ENCODE measurements at regions not wholly inside any gene's neighbourhood (a gene's known extent, or its start where the extent isn't known, plus 50 kb on each side); places are given as distances from the start of the nearest gene placed in this dataset.

- Histone ChIP-seq H2BK120ac (ENCODE audit: low read depth, low read length) (no peak overlapping the region), H3K4me2 (ENCODE audit: insufficient read depth, low read length, poor library complexity, severe bottlenecking) (no peak overlapping the region), H3K27ac (replicated peaks; ENCODE audit: low read length) (no peak overlapping the region), H3K4ac (ENCODE audit: low read length) (no peak overlapping the region), H3K4me1 (ENCODE audit: control insufficient read depth in 2 of 2, insufficient read depth in 1 of 2, low read depth in 1 of 2, low read length in 2 of 2) (peaks cover 0 to 1% of the 10 kb centered on the region in 2 donors), H3K79me1 (ENCODE audit: low read depth, low read length) (no peaks in the 10 kb centered on the region), H2AK5ac (ENCODE audit: low read depth, low read length) (no peak overlapping the region), H3K4me3 (ENCODE audit: low read length in 2 of 2) (no peak overlapping the region), H3K18ac (ENCODE audit: low read length) (no peak overlapping the region), H2BK12ac (ENCODE audit: low read length) (no peak overlapping the region), H4K91ac (ENCODE audit: low read depth, low read length, poor library complexity) (no peak overlapping the region), H3K9ac (ENCODE audit: low read depth, low read length, poor library complexity) (no peak overlapping the region), H3K9me3 (replicated peaks in 1 of 2; ENCODE audit: control insufficient read depth in 2 of 2, insufficient read depth in 1 of 2, low read depth in 1 of 2, low read length in 2 of 2) (no peaks in the 10 kb centered on the region), H3K14ac (ENCODE audit: low read length) (no peak overlapping the region), H2BK5ac (ENCODE audit: low read length) (no peak overlapping the region), H3K36me3 (replicated peaks in 1 of 2; ENCODE audit: control insufficient read depth in 2 of 2, insufficient read depth in 2 of 2, low read length in 2 of 2) (no peaks in the 10 kb centered on the region), H2BK15ac (ENCODE audit: low read length) (no peak overlapping the region), H3K23ac (ENCODE audit: low read depth, low read length, poor library complexity) (no peak overlapping the region), H2AFZ (ENCODE audit: low read length) (no peak overlapping the region), H3K27me3 (ENCODE audit: control insufficient read depth in 3 of 3, insufficient read depth in 3 of 3, low read depth in 1 of 3, low read length in 3 of 3) (no peaks in the 10 kb centered on the region), H4K8ac (ENCODE audit: low read depth, low read length) (no peak overlapping the region)
- WGBS, 2 donors (ENCODE audit: extremely low coverage in 2 of 2, insufficient read length in 2 of 2, insufficient replicate concordance in 1 of 2) = no CpG with 5 or more reads among the region's 7 CpGs
- DNase-seq (ENCODE audit: low spot score) = no peak
Observed at GRCh38 chr12:69036533-69036932, 103.6 kb upstream of the CPM start.

GRCh38 chr12:69036999-69037398, 104.0 kb upstream of the CPM start:
- H3K4me3 ChIP-seq (ENCODE audit: low read length in 2 of 2) = no peak overlapping the region
- no peaks in the 10 kb centered on the region for H3K36me3 ChIP-seq (replicated peaks in 1 of 2; ENCODE audit: control insufficient read depth in 2 of 2, insufficient read depth in 2 of 2, low read length in 2 of 2)
- no peak overlapping the region for H2AFZ ChIP-seq (ENCODE audit: low read length)
- no peak overlapping the region for H3K9ac ChIP-seq (ENCODE audit: low read depth, low read length, poor library complexity)
- no peak overlapping the region for H4K91ac ChIP-seq (ENCODE audit: low read depth, low read length, poor library complexity)
- H2BK5ac ChIP-seq (ENCODE audit: low read length) = no peak overlapping the region
- no peak overlapping the region for H3K18ac ChIP-seq (ENCODE audit: low read length)
- H3K23ac ChIP-seq (ENCODE audit: low read depth, low read length, poor library complexity) = no peak overlapping the region
- H3K27ac ChIP-seq (replicated peaks; ENCODE audit: low read length) = no peak overlapping the region
- H3K4me2 ChIP-seq (ENCODE audit: insufficient read depth, low read length, poor library complexity, severe bottlenecking) = no peak overlapping the region
- peaks cover 0 to 1% of the 10 kb centered on the region in 2 donors for H3K4me1 ChIP-seq (ENCODE audit: control insufficient read depth in 2 of 2, insufficient read depth in 1 of 2, low read depth in 1 of 2, low read length in 2 of 2)
- no peaks in the 10 kb centered on the region for H3K27me3 ChIP-seq (ENCODE audit: control insufficient read depth in 3 of 3, insufficient read depth in 3 of 3, low read depth in 1 of 3, low read length in 3 of 3)
- no peak overlapping the region for H3K14ac ChIP-seq (ENCODE audit: low read length)
- H4K8ac ChIP-seq (ENCODE audit: low read depth, low read length) = no peak overlapping the region
- H2AK5ac ChIP-seq (ENCODE audit: low read depth, low read length) = no peak overlapping the region
- H2BK120ac ChIP-seq (ENCODE audit: low read depth, low read length) = no peak overlapping the region
- DNase-seq (ENCODE audit: low spot score) = no peak
- H3K4ac ChIP-seq (ENCODE audit: low read length) = no peak overlapping the region
- WGBS, 2 donors (ENCODE audit: extremely low coverage in 2 of 2, insufficient read length in 2 of 2, insufficient replicate concordance in 1 of 2) = no CpG with 5 or more reads among the region's 4 CpGs
- no peak overlapping the region for H2BK12ac ChIP-seq (ENCODE audit: low read length)
- H2BK15ac ChIP-seq (ENCODE audit: low read length) = no peak overlapping the region
- H3K9me3 ChIP-seq (replicated peaks in 1 of 2; ENCODE audit: control insufficient read depth in 2 of 2, insufficient read depth in 1 of 2, low read depth in 1 of 2, low read length in 2 of 2) = no peaks in the 10 kb centered on the region
- no peaks in the 10 kb centered on the region for H3K79me1 ChIP-seq (ENCODE audit: low read depth, low read length)

DNA sequence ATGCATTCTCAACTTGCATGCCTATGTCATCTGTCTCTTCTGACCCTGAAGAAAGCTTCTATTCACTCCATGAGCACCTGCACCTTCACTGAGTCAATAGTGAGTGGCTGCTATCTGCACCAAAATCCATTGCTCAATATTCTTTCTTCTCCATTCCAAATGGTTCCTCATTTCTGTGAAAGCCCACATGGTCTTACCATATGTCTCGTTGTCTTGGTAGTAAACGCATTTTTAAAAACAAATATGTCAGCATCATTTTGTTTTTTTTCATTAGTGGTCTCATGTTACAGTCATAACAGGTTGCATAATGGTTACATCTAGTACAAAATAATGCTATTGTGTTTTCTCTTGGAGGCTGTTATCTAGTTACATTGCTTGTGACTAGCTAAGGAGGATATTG, 106.9 kb upstream of the CPM start:
- H2AK5ac ChIP-seq (ENCODE audit: low read depth, low read length) = no peak overlapping the region
- no peak overlapping the region for H3K14ac ChIP-seq (ENCODE audit: low read length)
- peaks cover 0 to 1% of the 10 kb centered on the region in 2 donors for H3K4me1 ChIP-seq (ENCODE audit: control insufficient read depth in 2 of 2, insufficient read depth in 1 of 2, low read depth in 1 of 2, low read length in 2 of 2)
- no peaks in the 10 kb centered on the region for H3K27me3 ChIP-seq (ENCODE audit: control insufficient read depth in 3 of 3, insufficient read depth in 3 of 3, low read depth in 1 of 3, low read length in 3 of 3)
- H3K36me3 ChIP-seq (replicated peaks in 1 of 2; ENCODE audit: control insufficient read depth in 2 of 2, insufficient read depth in 2 of 2, low read length in 2 of 2) = no peaks in the 10 kb centered on the region
- no peaks in the 10 kb centered on the region for H3K9me3 ChIP-seq (replicated peaks in 1 of 2; ENCODE audit: control insufficient read depth in 2 of 2, insufficient read depth in 1 of 2, low read depth in 1 of 2, low read length in 2 of 2)
- H3K79me1 ChIP-seq (ENCODE audit: low read depth, low read length) = no peaks in the 10 kb centered on the region
- no peak overlapping the region for H2BK15ac ChIP-seq (ENCODE audit: low read length)
- H3K18ac ChIP-seq (ENCODE audit: low read length) = no peak overlapping the region
- WGBS, 2 donors (ENCODE audit: extremely low coverage in 2 of 2, insufficient read length in 2 of 2, insufficient replicate concordance in 1 of 2) = no CpG with 5 or more reads among the region's 2 CpGs
- no peak overlapping the region for H4K91ac ChIP-seq (ENCODE audit: low read depth, low read length, poor library complexity)
- H2AFZ ChIP-seq (ENCODE audit: low read length) = no peak overlapping the region
- H3K4me2 ChIP-seq (ENCODE audit: insufficient read depth, low read length, poor library complexity, severe bottlenecking) = no peak overlapping the region
- no peak overlapping the region for H3K4ac ChIP-seq (ENCODE audit: low read length)
- H3K4me3 ChIP-seq (ENCODE audit: low read length in 2 of 2) = no peak overlapping the region
- H2BK120ac ChIP-seq (ENCODE audit: low read depth, low read length) = no peak overlapping the region
- H3K23ac ChIP-seq (ENCODE audit: low read depth, low read length, poor library complexity) = no peak overlapping the region
- H2BK5ac ChIP-seq (ENCODE audit: low read length) = no peak overlapping the region
- DNase-seq (ENCODE audit: low spot score) = no peak
- H3K27ac ChIP-seq (replicated peaks; ENCODE audit: low read length) = no peak overlapping the region
- no peak overlapping the region for H4K8ac ChIP-seq (ENCODE audit: low read depth, low read length)
- H2BK12ac ChIP-seq (ENCODE audit: low read length) = no peak overlapping the region
- H3K9ac ChIP-seq (ENCODE audit: low read depth, low read length, poor library complexity) = no peak overlapping the region

DNA sequence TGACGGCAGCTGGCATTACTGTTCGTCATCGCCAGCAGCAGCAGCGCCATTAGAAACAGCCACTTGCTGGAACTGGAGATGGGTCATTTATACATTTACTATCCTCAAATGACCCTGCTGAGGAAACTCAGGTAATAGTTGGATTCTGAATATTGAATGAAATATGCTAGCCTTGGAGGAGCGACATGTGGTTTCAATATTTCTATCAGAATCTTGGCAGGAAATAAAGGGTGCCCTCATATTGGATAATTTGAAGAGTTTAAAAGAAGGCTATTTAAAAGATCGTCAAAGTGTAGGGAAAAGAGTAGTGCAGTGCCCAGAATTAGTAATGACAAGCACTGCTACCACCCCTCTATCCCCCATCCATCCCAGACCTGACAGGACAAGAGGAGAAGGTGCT, 109.6 kb upstream of the CPM start:
- no peak overlapping the region for H4K91ac ChIP-seq (ENCODE audit: low read depth, low read length, poor library complexity)
- no peak overlapping the region for H3K27ac ChIP-seq (replicated peaks; ENCODE audit: low read length)
- H3K79me1 ChIP-seq (ENCODE audit: low read depth, low read length) = no peaks in the 10 kb centered on the region
- no peak overlapping the region for H2BK5ac ChIP-seq (ENCODE audit: low read length)
- DNase-seq (ENCODE audit: low spot score) = no peak
- H4K8ac ChIP-seq (ENCODE audit: low read depth, low read length) = no peak overlapping the region
- H2BK12ac ChIP-seq (ENCODE audit: low read length) = no peak overlapping the region
- no peak overlapping the region for H3K4me3 ChIP-seq (ENCODE audit: low read length in 2 of 2)
- H3K27me3 ChIP-seq (ENCODE audit: control insufficient read depth in 3 of 3, insufficient read depth in 3 of 3, low read depth in 1 of 3, low read length in 3 of 3) = no peaks in the 10 kb centered on the region
- H3K23ac ChIP-seq (ENCODE audit: low read depth, low read length, poor library complexity) = no peak overlapping the region
- no peak overlapping the region for H2BK15ac ChIP-seq (ENCODE audit: low read length)
- no peak overlapping the region for H3K9ac ChIP-seq (ENCODE audit: low read depth, low read length, poor library complexity)
- H3K18ac ChIP-seq (ENCODE audit: low read length) = no peak overlapping the region
- no peaks in the 10 kb centered on the region for H3K36me3 ChIP-seq (replicated peaks in 1 of 2; ENCODE audit: control insufficient read depth in 2 of 2, insufficient read depth in 2 of 2, low read length in 2 of 2)
- WGBS, 2 donors (ENCODE audit: extremely low coverage in 2 of 2, insufficient read length in 2 of 2, insufficient replicate concordance in 1 of 2) = no CpG with 5 or more reads among the region's 6 CpGs
- no peak overlapping the region for H3K4ac ChIP-seq (ENCODE audit: low read length)
- H2BK120ac ChIP-seq (ENCODE audit: low read depth, low read length) = no peak overlapping the region
- no peak overlapping the region for H3K4me2 ChIP-seq (ENCODE audit: insufficient read depth, low read length, poor library complexity, severe bottlenecking)
- no peak overlapping the region for H2AFZ ChIP-seq (ENCODE audit: low read length)
- H3K4me1 ChIP-seq (ENCODE audit: control insufficient read depth in 2 of 2, insufficient read depth in 1 of 2, low read depth in 1 of 2, low read length in 2 of 2) = no peaks in the 10 kb centered on the region
- no peak overlapping the region for H3K14ac ChIP-seq (ENCODE audit: low read length)
- H3K9me3 ChIP-seq (replicated peaks in 1 of 2; ENCODE audit: control insufficient read depth in 2 of 2, insufficient read depth in 1 of 2, low read depth in 1 of 2, low read length in 2 of 2) = no peaks in the 10 kb centered on the region
- H2AK5ac ChIP-seq (ENCODE audit: low read depth, low read length) = no peak overlapping the region
